EH (cell line): ENCODE measurements at regions not wholly inside any gene's neighbourhood (a gene's known extent, or its start where the extent isn't known, plus 50 kb on each side); places are given as distances from the start of the nearest gene placed in this dataset.

Source experiments
- DNase-seq: peaks from one replicate; pipeline ENCODE4 v3.0.0-alpha.2; 2015; ENCODE audit warnings: low read depth

- no peak for DNase-seq
Observed at GRCh38 chr13:30359991-30360390, 52.6 kb upstream of the KATNAL1 start.

GRCh38 chr13:30360586-30360985, 53.2 kb upstream of the KATNAL1 start:
- DNase-seq: no peak

GRCh38 chr13:30362005-30362788, 54.8 kb upstream of the KATNAL1 start:
- DNase-seq: no peak

- DNase-seq: peak; percentile 16
Observed at GRCh38 chr13:30362869-30363268, 55.5 kb upstream of the KATNAL1 start.

GRCh38 chr13:30363725-30364124, 56.4 kb upstream of the KATNAL1 start:
- DNase-seq: no peak

GRCh38 chr13:30364133-30364532, 56.8 kb upstream of the KATNAL1 start:
- DNase-seq: peak; percentile 65

GRCh38 chr13:30364876-30365275, 57.4 kb upstream of the UBE2L5 start:
- DNase-seq: peak; percentile 71

GRCh38 chr13:30366088-30366487, 56.2 kb upstream of the UBE2L5 start:
- no peak for DNase-seq

GRCh38 chr13:30367296-30367695, 55.0 kb upstream of the UBE2L5 start:
- no peak for DNase-seq

GRCh38 chr13:30370146-30370545, 52.1 kb upstream of the UBE2L5 start:
- no peak for DNase-seq

- no peak for DNase-seq
Observed at GRCh38 chr13:30370916-30371521, 51.3 kb upstream of the UBE2L5 start.

- peak; percentile 68 for DNase-seq
Observed at GRCh38 chr13:30371649-30372265, 50.5 kb upstream of the UBE2L5 start.
